Erythroblast (primary cell): ENCODE measurements at regions not wholly inside any gene's neighbourhood (a gene's known extent, or its start where the extent isn't known, plus 50 kb on each side); places are given as distances from the start of the nearest gene placed in this dataset.

Source experiments
- GATA1 ChIP-seq: IDR thresholded peaks from 2 replicates; pipeline ENCODE4 v1.6.1; 2011; ENCODE audit warnings: low read depth, mild to moderate bottlenecking, control low read depth, low read length, moderate library complexity
- POLR2A ChIP-seq: IDR thresholded peaks from 2 replicates; pipeline ENCODE4 v1.6.1; 2011; ENCODE audit warnings: mild to moderate bottlenecking, low read length

DNA sequence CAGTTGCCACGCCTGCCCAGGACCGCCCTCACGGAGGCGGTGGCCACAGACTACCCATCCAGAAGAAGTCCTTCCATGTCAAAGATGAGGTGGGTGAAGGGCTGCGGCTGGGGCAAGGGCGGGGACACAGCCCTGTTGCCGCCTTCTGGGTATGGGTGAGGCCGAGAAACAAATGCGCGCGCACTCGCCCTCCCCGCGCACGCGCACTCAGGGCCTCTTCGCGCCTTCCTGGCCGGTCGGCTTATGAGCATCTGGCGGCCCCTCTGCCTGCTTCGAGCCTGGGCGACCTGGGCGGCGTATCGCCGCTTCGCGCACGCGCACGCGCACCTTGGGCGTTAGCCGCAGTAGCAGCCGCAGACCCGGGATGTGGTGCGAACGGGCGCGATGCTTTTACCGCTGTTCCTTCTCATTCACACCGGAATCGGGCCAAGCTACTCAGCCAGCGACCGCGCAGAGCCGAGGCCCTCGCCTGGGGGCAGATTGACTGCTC lies 931.7 kb downstream of the NLGN4Y start:
- no peak for TF ChIP-seq POLR2A
- no peak for TF ChIP-seq GATA1
